ENCODE measurements at regions not wholly inside any gene's neighbourhood (a gene's known extent, or its start where the extent isn't known, plus 50 kb on each side); places are given as distances from the start of the nearest gene placed in this dataset.

DNA sequence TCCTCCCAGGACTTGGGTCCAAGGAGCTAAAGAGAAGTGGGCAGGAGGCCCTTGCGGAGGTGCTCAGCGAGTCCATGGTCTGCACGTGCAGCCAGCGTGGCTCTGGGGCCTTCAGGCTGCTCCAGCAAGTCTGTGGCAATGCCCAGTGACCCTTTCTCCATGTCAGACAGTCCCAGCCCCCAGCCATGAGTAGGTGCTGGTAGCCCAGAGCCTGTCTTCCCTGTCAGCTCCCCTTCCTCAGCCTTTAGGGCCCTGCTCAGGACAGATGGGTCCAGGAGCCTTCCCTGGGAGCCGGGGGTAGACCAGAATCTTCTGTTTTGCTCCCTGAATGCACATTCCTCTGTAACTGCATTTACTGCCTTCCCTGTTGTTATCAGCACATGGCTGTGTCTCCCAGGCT lies 147.2 kb upstream of the IRX2 start:
- in situ Hi-C loops (cut with HindIII; ENCODE audit: low pct_unique_long_range_greater_than_20kb, low sequenced_read_pairs) = no loop called here
- intact Hi-C loops (cut with micrococcal nuclease; ENCODE audit: unreplicated experiment) = no loop called here
- Histone ChIP-seq H3K4me1 (ENCODE audit: control insufficient read depth, insufficient read depth, low read length) (no peaks in the 10 kb centered on the region), H3K27me3 (ENCODE audit: control insufficient read depth, insufficient read depth, low read length) (no peaks in the 10 kb centered on the region), H3K27ac (ENCODE audit: low read length) (no peak overlapping the region), H3K36me3 (ENCODE audit: control insufficient read depth, insufficient read depth, low read length) (no peaks in the 10 kb centered on the region), H3K9me3 (ENCODE audit: control insufficient read depth, insufficient read depth, low read depth, low read length) (no peaks in the 10 kb centered on the region), H3K4me3 (ENCODE audit: low read depth in 2 of 2, low read length in 2 of 2) (no peak overlapping the region)
- ChIA-PET POLR2A (no interaction called here), CTCF (no interaction called here)
- no peak for ATAC-seq
- TF ChIP-seq POLR2AphosphoS5 (IDR thresholded peaks at IDR 0.05; ENCODE audit: low read depth, low read length) (no peak), TCF7L2 (IDR thresholded peaks at IDR 0.05; ENCODE audit: low read depth, low read length) (no peak), SIN3A (IDR thresholded peaks at IDR 0.05; ENCODE audit: borderline replicate concordance, insufficient read depth, low read depth, low read length) (no peak)
- TF ChIP-seq, protein P1, sequence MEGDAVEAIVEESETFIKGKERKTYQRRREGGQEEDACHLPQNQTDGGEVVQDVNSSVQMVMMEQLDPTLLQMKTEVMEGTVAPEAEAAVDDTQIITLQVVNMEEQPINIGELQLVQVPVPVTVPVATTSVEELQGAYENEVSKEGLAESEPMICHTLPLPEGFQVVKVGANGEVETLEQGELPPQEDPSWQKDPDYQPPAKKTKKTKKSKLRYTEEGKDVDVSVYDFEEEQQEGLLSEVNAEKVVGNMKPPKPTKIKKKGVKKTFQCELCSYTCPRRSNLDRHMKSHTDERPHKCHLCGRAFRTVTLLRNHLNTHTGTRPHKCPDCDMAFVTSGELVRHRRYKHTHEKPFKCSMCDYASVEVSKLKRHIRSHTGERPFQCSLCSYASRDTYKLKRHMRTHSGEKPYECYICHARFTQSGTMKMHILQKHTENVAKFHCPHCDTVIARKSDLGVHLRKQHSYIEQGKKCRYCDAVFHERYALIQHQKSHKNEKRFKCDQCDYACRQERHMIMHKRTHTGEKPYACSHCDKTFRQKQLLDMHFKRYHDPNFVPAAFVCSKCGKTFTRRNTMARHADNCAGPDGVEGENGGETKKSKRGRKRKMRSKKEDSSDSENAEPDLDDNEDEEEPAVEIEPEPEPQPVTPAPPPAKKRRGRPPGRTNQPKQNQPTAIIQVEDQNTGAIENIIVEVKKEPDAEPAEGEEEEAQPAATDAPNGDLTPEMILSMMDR (IDR thresholded peaks at IDR 0.05) = no peak
- TF ChIP-seq, protein P2, sequence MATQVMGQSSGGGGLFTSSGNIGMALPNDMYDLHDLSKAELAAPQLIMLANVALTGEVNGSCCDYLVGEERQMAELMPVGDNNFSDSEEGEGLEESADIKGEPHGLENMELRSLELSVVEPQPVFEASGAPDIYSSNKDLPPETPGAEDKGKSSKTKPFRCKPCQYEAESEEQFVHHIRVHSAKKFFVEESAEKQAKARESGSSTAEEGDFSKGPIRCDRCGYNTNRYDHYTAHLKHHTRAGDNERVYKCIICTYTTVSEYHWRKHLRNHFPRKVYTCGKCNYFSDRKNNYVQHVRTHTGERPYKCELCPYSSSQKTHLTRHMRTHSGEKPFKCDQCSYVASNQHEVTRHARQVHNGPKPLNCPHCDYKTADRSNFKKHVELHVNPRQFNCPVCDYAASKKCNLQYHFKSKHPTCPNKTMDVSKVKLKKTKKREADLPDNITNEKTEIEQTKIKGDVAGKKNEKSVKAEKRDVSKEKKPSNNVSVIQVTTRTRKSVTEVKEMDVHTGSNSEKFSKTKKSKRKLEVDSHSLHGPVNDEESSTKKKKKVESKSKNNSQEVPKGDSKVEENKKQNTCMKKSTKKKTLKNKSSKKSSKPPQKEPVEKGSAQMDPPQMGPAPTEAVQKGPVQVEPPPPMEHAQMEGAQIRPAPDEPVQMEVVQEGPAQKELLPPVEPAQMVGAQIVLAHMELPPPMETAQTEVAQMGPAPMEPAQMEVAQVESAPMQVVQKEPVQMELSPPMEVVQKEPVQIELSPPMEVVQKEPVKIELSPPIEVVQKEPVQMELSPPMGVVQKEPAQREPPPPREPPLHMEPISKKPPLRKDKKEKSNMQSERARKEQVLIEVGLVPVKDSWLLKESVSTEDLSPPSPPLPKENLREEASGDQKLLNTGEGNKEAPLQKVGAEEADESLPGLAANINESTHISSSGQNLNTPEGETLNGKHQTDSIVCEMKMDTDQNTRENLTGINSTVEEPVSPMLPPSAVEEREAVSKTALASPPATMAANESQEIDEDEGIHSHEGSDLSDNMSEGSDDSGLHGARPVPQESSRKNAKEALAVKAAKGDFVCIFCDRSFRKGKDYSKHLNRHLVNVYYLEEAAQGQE (IDR thresholded peaks at IDR 0.05; ENCODE audit: insufficient read depth in 1 of 2, low read depth in 2 of 2, low read length in 1 of 2) = no peak
- BruUV-seq (replicated peaks) = no TSS peak
- no peak for DNase-seq (ENCODE audit: low read depth, low spot score)

DNA sequence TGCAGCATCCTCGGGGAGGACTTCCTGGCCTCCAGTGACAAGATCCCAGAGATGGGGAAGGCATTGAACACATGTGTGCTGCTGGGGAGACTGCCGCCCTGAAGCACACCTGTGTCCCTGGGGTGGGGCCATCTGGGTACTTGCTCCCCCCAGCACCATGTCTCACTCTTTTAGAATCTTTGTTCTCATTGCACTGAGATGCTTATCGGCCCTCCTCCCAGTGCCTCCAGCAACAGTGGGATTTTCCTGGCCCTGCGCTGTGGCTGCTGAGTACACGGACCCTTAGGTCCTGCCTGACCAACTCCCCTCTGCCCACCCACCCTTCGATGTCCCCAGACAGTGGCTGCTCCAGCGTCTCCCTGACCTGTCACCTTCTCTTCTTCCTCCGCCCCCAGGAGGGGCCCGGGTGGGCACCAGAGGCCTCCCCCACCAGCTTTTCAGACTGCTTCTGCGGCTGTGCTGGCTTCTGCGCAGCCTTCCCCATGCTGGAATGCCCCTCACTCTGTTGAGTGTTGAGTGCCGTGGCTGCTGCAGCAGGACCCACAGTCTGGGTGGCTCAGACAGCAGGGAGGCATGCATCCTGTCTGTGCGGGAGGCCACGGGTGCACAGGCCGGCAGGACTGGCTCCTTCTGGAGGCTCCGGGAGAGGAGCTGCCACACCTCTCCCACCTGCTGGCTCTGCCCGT lies 145.9 kb upstream of the IRX2 start:
- CTCF ChIA-PET = no interaction called here

More for the DNA sequence above, 145.9 kb upstream of the IRX2 start:
- Histone ChIP-seq H3K36me3 (ENCODE audit: control insufficient read depth, insufficient read depth, low read length) (no peaks in the 10 kb centered on the region), H3K27ac (ENCODE audit: low read length) (no peak overlapping the region), H3K4me3 (ENCODE audit: low read depth in 2 of 2, low read length in 2 of 2) (no peak overlapping the region), H3K4me1 (ENCODE audit: control insufficient read depth, insufficient read depth, low read length) (no peaks in the 10 kb centered on the region), H3K27me3 (ENCODE audit: control insufficient read depth, insufficient read depth, low read length) (no peaks in the 10 kb centered on the region), H3K9me3 (ENCODE audit: control insufficient read depth, insufficient read depth, low read depth, low read length) (no peaks in the 10 kb centered on the region)
- BruUV-seq (replicated peaks) = no TSS peak
- in situ Hi-C loops (cut with HindIII; ENCODE audit: low pct_unique_long_range_greater_than_20kb, low sequenced_read_pairs) (no loop called here), intact Hi-C loops (cut with micrococcal nuclease; ENCODE audit: unreplicated experiment) (no loop called here)
- TF ChIP-seq TCF7L2 (IDR thresholded peaks at IDR 0.05; ENCODE audit: low read depth, low read length) (no peak), POLR2AphosphoS5 (IDR thresholded peaks at IDR 0.05; ENCODE audit: low read depth, low read length) (no peak), SIN3A (IDR thresholded peaks at IDR 0.05; ENCODE audit: borderline replicate concordance, insufficient read depth, low read depth, low read length) (no peak)
- TF ChIP-seq, protein P1 (IDR thresholded peaks at IDR 0.05) = no peak
- TF ChIP-seq, protein P2 (IDR thresholded peaks at IDR 0.05; ENCODE audit: insufficient read depth in 1 of 2, low read depth in 2 of 2, low read length in 1 of 2) = no peak
- no peak for DNase-seq (ENCODE audit: low read depth, low spot score)
- POLR2A ChIA-PET = no interaction called here
- ATAC-seq = no peak

All from Panc1 (cell line).